ENCODE measurements at regions not wholly inside any gene's neighbourhood (a gene's known extent, or its start where the extent isn't known, plus 50 kb on each side); places are given as distances from the start of the nearest gene placed in this dataset.
A peak's percentile ranks its signal among the peaks of the same experiment; 100 is the strongest.
"Not testable (repeated sequence)": the region's sequence is repeated elsewhere in the genome, so short reads cannot be mapped to it uniquely, and the experiment has no call there.

DNA sequence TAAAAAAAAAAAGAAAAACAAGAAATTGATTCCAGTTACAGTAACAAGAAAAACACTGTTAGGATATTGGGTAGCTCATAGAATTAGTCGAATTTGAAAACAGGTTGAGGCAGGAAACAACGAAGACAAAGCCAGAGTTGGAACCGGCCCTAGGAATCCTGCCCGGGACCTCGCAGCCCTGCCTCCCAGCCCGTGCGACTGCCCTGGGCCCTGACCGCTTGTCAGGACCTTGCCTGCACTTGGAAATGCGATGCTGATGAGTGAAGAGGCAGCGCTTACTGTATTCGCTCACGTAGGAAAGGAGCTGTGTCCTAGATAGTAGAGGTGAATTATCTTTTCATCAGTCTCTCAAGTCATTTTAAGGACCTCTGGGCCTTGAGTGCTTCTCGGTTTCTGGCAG, 611.7 kb upstream of the FAT1 start:
- DNase-seq (ENCODE audit: low spot score): no peak

DNA sequence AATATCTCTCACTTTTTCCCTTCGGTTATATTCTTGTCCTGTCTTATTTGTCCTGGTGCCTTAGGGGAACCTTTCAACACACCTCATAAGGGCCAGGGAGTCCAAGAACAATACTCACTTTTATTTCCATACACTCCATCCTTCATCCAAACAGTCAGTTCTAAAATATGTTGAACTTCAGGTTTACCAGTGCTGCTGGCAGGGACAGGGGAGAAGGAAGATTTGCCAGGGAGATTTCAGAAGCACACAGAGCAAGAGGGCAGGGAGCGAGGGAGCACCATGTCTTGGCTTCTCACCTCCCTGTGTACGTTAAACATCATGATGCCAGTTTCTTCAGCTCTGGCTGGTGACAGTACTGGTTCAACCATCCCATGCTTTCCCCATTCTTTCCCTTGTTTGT, 631.1 kb upstream of the FAT1 start:
- DNase-seq (ENCODE audit: low spot score): no peak

DNA sequence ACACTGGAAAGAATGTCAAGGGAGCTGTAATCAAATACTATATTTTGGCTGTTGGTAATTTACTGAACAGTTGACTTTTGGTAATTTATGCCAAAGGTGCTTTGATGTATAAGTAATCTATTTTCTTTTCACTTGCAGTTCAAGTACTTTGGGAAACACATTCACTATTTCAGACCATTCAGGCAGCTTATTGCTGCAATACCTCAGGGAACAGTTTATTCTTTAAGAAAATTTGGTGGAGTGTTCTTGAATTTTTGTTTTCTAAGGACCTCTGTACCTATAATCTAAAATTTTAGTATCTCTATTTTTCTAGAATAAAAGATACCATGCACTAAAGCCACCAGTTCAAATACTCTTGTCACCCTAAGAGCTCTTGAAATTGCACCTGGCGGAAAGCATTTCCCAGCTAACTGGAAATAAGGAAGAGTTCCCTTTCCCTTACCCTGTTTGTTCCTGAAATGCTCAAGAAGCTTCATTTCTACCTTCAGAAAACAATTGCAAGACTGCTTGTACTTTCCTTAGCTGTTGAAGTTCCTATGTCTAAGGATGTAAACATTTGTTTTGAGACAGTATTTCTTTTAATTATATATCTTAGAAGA, 633.5 kb upstream of the FAT1 start:
- no peak for DNase-seq (ENCODE audit: low spot score)

DNA sequence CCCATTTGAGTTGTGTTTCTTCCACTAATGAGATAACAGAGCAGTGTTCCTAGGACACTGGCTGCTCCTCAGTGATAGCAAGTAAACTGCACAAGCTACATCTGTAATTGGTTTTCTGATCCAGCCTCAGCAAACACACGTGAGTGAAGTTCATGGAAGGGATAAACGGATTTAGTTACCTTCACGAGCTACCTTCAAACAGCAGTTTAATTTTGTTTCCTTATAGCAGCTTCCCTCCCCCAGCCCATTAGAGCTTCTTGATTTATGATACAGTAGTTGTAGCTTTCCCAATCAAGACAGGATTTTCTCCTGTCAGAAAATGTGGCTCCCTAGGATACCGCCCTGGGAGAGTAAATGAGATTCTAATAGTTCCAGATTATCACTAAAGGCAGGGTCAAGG, 634.2 kb upstream of the FAT1 start:
- no peak for DNase-seq (ENCODE audit: low spot score)

DNA sequence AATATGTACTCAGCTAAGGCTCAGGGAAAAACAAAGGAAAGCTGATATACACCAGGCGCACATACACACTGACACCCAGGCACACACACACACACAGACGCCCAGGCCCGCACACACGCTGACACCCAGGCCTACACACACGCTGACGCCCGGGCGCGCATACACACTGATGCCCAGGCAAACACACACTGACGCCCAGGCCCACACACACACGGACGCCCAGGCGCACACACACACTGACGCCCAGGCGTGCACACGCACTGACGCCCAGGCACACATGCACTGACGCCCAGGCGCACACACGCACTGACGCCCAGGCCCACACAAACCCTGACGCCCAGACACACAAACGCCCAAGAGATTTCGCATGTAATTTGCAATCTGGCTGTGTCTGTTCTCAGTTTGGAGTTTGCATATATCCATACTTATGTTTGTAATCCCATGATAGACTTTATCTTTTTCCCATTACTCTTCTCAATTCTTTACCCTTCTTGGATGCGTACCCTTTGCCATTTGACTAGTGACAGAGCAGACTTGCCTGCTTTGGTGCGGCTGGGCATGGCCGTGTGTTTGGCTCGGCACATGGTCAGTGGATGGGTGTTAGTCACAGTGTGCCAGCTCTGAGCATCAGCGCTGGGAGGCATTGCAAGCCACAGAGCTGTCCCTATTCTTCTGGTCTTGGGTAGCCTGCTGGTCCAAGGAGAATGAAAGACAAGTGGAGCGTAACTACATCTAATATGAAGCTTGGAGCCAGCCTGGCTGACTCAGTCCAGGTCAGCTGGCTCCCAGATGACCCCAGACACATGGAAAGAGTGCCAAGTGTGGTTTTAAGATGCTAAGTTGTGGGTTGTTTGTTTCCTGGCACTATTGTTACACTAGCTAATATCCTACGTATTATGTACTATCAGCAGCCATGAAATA, 632.4 kb upstream of the ZFP42 start:
- DNase-seq (ENCODE audit: low spot score): no peak

DNA sequence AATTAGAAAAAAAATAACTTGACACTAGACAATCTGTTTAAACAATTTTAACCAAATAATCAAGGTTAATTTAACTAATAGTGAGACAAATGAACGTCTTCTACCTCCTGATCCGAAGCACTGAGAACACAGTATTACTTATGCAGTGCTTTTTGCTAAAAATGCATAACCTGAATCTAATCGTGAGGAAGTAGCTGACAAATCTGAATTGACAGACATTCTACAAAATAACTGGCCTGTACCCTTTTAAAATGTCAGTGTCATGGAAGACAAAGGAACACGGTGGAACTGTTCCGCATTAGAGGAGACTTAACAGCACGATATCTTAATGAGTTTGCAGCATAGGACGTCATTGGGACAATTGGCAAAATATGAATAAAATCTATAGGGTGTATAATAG, 631.2 kb upstream of the ZFP42 start:
- DNase-seq (ENCODE audit: low spot score): no peak

DNA sequence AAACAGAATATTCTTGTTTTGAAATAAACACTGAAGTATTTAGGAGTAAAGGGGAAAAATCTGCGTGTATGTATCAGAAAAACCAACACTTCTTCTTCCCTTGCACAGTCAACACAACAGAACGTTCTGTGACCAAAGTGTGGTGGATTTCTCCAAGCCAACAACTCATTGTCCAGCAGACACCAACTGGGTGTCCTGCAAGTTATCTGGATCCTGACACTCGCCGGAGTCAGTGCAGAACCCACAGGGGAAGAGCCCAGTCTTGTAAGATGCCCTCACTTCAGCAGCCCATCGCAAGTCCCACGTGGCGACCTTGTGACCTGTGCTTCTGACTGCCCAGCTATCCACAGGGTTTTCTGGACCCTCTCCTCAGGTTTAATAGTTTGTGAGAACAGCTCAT, 630.7 kb upstream of the ZFP42 start:
- no peak for DNase-seq (ENCODE audit: low spot score)

DNA sequence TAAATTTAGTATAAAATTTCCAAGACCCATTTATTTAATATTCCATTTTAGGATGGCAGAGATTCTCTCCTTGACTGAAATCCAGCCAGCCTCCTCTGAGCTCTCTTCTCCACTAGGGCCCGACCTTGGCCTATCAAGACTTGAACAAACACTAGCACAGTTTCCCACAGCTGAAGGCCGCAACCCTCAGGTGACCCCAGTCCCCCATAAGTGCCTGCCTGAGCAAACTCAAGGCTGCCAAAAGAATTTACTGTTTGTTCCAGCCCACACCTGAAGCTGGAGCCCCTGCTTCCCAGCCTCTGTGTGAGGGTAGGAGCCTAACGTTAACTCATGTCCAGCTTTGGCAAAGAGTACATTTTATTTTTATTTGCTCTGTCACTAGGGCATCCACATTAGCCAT, 629.0 kb upstream of the ZFP42 start:
- no peak for DNase-seq (ENCODE audit: low spot score)

DNA sequence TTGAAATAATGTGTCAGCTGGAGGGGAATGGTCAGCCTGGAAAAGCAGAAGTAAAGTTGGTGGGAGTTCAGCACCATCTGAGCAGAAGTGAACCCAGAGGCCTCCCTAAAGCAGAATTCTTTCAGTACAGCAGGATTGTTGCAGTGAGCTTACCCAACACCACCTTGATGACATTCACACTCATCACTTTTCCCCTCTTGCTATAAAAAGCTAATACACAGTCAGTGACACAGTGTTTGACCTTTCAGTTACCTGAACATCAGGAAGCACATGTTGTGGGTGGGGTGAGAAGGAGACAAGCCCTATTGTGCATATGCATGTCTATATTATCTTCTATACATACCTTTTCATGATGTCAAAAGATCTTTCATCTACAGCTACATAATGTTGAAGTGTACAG, 624.7 kb upstream of the ZFP42 start:
- DNase-seq (ENCODE audit: low spot score): no peak

DNA sequence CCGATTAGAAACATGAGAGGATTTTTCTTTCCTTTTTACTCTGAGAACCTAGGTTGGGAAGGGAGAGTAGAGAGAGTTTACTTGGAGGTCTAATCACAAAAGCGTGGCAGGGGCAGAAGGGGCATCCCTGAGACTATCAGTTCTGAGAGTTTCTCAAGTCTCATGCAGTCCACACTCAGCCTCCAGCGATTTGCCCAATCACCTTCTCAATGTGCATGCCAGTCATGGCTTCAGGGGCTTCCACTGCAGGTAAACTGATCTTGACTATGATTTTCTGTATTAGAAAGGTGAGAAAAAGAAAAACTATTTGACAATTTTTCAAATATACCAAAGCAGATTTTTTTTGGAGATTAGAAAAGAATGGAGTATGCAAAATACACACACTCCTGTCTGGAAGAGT, 617.1 kb upstream of the ZFP42 start:
- no peak for DNase-seq (ENCODE audit: low spot score)

DNA sequence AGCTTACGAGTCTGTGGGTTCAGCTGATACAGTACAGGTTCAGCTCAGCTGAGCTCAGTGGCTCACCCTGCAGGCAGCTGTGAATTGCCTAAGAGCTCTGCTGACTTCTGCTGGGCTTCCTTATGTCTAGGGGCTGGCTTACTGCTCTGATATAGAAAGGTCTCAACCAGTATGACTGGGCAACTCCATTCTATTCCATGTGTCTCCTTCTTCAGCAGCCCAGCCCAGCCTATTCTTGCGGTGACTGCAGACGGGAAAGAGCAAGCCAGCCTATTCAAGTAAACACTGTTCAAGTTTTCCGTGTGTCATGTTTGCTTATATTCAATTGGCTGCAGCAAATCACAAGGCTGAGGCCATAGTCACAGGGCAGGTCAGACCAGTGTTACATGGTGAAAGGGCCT, 615.4 kb upstream of the ZFP42 start:
- no peak for DNase-seq (ENCODE audit: low spot score)

DNA sequence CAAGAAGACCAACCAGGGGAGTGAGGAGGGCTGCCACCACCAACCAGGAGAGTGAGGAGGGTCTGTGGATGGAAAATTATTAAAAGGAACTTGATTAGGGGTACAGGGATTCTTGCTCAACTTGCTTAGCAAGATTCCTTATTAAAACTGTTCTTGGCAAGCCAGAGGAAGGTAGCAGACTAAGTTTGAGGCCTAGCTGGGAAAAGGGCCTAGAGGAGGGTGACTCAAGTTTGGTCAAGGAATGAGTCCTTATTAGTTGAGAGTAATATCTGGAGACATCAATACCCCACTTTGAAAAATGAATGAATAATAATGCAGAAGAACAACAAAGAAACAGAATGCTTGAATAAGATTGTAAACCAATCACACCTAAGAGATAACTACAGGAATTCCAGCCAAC, 612.4 kb upstream of the ZFP42 start:
- DNase-seq (ENCODE audit: low spot score): no peak

DNA sequence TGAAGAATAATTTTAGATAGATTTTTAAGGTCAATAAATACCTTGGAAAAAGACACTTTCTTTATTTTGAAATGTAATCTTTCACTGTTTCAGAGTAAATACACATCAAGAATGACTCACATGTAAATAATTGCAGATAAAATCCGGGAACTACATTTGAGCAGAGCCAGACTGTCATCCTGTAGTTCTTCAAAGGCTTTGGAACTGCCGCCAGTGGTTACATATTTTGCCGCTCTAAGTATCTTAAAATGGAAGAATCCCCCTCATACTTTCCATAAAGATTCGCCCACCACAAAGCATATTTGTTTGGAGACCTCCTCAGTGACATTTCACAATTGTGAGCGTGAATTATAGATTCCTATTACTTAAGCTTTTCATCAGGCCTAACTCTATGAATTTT, 607.8 kb upstream of the ZFP42 start:
- no peak for DNase-seq (ENCODE audit: low spot score)

DNA sequence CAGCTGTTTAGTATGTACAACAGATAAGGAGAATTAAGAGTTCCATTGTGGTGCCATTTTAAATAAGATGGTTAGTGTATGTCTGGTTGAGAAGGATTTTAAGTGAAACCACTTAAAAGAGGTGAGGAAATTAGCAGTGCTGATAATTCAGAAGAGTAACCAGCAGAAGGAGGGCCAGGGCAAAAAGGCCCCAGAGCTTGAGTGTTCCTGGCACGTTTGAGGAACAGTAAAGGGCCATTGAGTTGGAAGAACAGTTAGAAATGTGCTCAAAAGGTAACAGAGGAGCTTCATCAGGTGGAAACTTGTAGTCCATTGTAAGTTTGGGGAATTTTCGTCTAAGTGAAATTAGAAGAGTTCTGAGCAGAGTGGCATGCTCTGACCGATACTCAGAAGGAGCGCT, 606.2 kb upstream of the ZFP42 start:
- no peak for DNase-seq (ENCODE audit: low spot score)

DNA sequence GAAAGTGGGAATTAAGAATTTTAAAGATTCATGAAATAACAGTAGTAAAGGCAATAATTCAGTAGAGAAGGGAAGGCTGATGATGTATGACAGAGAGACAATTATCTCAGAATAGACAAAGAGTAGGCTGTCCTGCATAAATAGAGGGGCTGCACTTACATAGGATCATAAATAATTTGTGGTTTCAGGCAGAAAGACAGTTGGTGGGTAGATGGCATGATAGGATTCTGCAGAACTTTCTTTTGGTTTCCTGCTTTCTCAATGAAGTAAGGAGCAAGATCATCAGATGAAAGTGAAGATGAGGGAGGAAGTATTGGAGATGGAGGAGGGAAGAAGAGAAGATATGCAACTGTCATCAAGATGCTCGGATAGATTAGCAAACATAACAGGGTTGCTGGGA, 604.9 kb upstream of the ZFP42 start:
- DNase-seq (ENCODE audit: low spot score): peak; percentile 14

DNA sequence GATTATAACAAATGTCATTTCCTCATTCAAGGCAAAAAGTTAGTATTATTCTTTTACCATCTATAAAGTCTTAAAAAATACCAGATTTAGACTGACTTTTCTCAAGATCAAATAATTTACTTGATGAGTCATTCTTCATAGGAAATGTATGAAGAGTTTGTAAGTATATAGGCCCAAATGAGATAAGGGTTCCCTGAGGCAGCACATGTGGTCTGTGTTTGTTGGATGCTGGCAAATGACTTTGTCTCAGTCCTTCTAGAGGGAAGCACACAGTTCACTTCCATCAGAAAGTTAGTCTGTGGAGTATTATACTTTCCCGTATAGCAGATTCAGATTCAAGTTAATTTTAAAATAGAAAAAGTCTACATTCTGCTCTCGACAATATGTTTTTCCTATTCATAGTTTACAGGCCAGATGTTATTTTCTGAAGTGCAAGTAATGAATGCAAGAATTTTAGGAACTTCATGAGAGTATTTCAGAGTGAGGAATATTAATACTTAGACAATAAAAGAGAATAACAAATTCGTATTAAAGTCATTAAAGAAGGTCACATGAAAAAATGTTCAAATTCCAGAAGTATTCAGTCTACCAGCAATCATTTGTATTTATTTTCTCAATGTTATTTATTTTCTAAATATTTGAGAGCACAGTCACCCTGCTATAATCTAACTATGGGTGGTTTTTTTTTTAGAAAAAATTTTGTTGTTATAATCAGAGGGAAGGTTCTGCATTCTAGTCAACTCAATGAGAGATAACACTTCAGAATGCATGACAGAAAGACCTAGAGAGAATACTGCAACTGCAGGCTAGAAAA, 601.8 kb upstream of the ZFP42 start:
- no peak for DNase-seq (ENCODE audit: low spot score)

DNA sequence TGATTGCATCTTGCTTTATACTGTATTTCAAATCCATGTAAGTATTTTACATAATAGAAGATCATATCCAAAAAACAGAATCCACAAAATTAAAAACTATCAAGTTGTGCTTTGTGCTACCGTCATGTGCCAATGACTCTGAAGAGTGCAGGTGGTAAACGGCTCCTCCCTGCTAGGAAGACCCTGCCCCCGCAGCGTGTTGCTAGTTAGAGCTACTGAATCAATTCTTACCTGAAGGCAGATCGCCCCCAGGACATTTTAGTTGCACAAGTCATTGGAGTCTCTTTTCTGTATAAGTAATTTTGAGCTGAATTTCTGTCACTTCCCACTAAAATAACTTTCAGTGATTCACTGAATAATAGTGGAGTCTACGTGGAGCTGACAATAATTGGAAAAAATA, 599.5 kb upstream of the ZFP42 start:
- DNase-seq (ENCODE audit: low spot score): no peak

DNA sequence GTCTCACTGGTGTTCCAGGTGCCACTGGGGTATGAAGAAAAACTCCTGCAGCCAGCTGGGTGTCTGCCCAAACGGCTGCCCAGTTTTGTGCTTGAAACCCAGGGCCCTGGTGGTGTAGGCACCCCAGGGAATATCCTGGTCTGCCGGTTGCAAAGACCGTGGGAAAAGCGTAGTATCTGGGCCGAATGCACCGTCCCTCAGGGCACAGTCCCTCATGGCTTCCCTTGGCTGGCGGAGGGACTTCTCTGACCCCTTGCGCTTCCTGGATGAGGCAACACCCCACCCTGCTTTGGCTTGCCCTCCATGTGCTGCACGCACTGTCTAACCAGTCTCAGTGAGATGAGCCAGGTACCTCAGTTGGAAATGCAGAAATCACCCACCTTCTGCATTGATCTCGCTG, 587.1 kb upstream of the ZFP42 start:
- not testable (repeated sequence) for DNase-seq (ENCODE audit: low spot score)

DNA sequence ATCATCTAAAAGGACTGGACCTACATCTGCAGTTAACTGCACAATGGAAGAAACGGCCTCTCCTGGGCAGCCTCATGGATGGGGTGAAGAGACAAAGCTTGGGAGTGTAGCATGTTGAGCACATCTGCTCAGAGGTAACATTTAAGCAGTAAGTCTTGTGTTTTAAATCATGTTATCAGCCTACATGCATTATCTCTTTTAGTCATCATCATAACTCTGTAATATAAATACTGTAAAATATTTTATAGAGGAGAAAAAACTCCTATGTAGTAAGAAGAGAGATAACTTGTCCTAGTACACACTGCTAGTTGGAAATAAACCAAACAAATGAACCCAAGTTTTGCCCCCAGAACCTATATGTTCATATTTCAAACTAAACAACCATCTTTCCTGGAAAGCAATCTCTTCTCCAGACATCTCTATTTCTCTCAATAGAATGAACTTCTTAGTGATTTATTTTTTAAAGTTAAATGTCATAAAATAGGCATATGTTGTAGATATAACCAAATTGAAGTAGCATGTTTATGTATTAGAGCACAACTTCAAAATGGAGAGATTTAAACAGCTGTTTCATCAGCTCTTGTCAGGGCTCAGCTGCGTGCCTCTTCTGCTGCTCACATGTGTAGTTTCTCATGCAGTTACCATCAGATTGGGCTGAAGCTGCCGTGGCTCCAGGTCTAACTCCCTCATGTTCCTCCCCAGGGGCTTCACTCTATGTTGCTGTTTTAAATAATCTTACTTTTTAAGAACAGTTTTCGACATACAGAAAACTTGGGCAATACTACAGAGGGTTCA, 581.8 kb upstream of the ZFP42 start:
- DNase-seq (ENCODE audit: low spot score): no peak

DNA sequence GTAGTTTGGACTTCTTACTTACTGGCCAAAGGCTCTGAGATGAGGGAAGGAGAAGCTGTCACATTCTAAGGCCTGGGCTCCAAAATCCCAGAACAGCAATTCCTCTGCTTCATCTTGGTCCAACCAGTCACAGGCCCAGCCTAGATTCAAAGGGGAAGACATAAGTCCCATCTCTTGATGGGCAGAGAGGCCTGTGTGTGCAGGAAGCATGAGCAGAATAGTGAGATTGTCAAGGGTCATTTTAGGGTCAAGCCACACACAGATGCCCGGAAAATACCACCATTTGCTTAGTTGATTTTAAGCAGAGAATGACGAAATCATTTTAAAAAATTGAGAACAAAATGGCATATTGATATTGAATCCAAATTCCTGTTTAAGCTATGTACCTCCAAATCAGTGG, 580.9 kb upstream of the ZFP42 start:
- no peak for DNase-seq (ENCODE audit: low spot score)

DNA sequence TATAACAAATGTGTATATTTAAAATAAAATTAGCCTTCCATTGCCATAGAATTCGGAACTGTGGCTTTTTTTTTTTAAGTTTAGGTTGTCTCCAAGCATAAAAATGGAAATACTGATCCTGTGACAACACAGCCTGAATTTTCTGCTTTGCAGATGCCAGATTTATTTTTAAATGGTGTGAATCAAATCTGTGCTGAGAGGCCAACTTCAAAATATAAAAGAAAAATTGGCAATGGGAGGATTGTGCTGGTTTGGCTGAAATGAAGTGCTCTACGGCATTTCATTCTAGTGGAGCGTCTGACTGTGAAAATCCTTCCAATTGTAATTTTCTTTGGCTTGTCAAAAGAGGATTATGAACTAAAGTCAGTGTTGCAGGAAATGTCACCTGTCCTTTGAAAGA, 580.3 kb upstream of the ZFP42 start:
- no peak for DNase-seq (ENCODE audit: low spot score)

DNA sequence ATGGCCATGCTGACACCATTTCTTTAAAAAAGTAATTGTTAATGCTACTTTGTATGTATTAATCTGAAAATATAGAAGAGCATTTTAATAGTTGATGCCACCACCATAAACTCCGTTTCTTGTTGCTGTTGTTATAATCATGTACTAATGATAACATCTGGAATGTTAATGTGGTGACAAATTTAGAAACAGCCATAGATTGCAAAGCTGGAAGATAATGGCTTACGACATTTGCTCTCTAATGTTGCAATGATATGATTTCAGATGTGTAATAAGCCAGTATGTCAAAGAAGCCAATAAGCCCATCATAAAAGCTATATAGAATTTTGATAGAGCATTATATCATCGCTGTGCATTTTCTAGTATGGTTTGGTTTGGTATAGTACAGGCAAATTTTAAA, 579.4 kb upstream of the ZFP42 start:
- no peak for DNase-seq (ENCODE audit: low spot score)

Data from COLO829 (cell line).